Ovary (tissue), 7 donors: ENCODE measurements at regions not wholly inside any gene's neighbourhood (a gene's known extent, or its start where the extent isn't known, plus 50 kb on each side); places are given as distances from the start of the nearest gene placed in this dataset.

Source experiments
- DNase-seq, 5 donors: peaks; one replicate each; pipeline ENCODE4 v3.0.0-alpha.2; 2019 to 2020
- H3K27ac ChIP-seq, 2 donors: fragments of 200-600 bp; one replicate each; pipeline versions ENCODE4 v1.5.1 to v1.8.0; 2019 to 2022
- H3K27me3 ChIP-seq: fragments of 200-600 bp; one replicate; pipeline ENCODE4 v1.8.0; 2022
- H3K36me3 ChIP-seq: fragments of 200-600 bp; sonication (generic); one replicate; pipeline ENCODE4 v1.5.1; 2019
- H3K4me1 ChIP-seq: one replicate; pipeline ENCODE4 v1.8.1; 2013; ENCODE audit warnings: mild to moderate bottlenecking, moderate library complexity; ENCODE audit not compliant: insufficient read depth
- H3K4me3 ChIP-seq: fragments of 200-600 bp; sonication (generic); one replicate; pipeline ENCODE4 v1.5.1; 2017
- H3K9me3 ChIP-seq, 2 donors: fragments of 200-600 bp in 1 of 2; sonication (generic) in 1 of 2; one replicate each; pipeline versions ENCODE4 v1.5.1 to v1.8.1; 2013 to 2019; ENCODE audit warnings: mild to moderate bottlenecking in 1 of 2, moderate library complexity in 1 of 2
- EP300 ChIP-seq: sonication (generic); formaldehyde crosslinking; IDR thresholded peaks from one replicate; pipeline ENCODE4 v1.6.1; 2017; ENCODE audit warnings: antibody characterized with exemption
- POLR2A ChIP-seq: fragments of 450-650 bp; IDR thresholded peaks from one replicate; pipeline ENCODE4 v1.6.1; 2017; ENCODE audit warnings: antibody characterized with exemption, mild to moderate bottlenecking, moderate library complexity
- WGBS, 3 donors: extraction: QIAGEN DNeasy Blood & Tissue Kit in 1 of 3; methylation state at CpG; one replicate each; pipeline versions ENCODE4 v1.1.5 to v1.1.7; 2013 to 2017; 5-methylcytosine and 5-hydroxymethylcytosine counted together
- intact Hi-C, 4 donors: fragments of 100-400 bp; cut with DNase I; formaldehyde crosslinking; loops; one replicate each; pipeline versions ENCODE4 v1.11.0 to v1.15.1; 2022 to 2023
- TF ChIP-seq, protein P1 (sequence below), 3 donors: fragments of 450-650 bp in 2 of 3; fragments of 200-600 bp in 1 of 3; IDR thresholded peaks; one replicate each; pipeline versions ENCODE4 v1.5.1 to v1.8.0; 2016 to 2022; ENCODE audit warnings: antibody characterized with exemption in 3 of 3, mild to moderate bottlenecking in 1 of 3
- donor health status: DM: no; HTN: no; CAD: no; lungs with moderate emphysema.
- donor health status: DM: no; HTN: no; CAD: no.
- donor health status: Bipolar disorder and iron deficiency.
- donor health status: DM: no; HTN: no; CAD: no.
- donor health status: DM: yes; HTN: yes; CAD: no.

DNA sequence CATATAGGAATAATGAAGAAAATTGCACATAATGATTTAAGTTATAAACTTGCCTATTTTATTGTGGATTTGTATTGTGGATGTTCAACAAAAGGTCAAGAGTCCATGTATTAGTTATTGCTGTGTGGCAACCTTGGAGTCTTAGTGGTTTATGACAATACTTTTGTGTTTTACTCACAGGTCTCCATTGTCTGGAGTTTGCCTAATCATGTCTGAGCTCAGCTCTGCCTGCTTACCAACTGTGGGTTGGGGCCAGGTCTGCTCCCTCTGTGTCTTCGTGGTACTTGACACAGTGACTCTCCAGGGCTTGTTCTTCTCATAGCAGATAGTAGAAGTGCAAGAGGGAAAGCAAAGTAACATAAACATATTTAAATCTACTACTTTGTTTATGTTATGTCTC is 382.5 kb downstream of the CBLN2 start:
- no peak for TF ChIP-seq EP300
- no peak for TF ChIP-seq POLR2A
- TF ChIP-seq, protein P1, sequence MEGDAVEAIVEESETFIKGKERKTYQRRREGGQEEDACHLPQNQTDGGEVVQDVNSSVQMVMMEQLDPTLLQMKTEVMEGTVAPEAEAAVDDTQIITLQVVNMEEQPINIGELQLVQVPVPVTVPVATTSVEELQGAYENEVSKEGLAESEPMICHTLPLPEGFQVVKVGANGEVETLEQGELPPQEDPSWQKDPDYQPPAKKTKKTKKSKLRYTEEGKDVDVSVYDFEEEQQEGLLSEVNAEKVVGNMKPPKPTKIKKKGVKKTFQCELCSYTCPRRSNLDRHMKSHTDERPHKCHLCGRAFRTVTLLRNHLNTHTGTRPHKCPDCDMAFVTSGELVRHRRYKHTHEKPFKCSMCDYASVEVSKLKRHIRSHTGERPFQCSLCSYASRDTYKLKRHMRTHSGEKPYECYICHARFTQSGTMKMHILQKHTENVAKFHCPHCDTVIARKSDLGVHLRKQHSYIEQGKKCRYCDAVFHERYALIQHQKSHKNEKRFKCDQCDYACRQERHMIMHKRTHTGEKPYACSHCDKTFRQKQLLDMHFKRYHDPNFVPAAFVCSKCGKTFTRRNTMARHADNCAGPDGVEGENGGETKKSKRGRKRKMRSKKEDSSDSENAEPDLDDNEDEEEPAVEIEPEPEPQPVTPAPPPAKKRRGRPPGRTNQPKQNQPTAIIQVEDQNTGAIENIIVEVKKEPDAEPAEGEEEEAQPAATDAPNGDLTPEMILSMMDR (IDR thresholded peaks at IDR 0.05), result no peak
- H3K4me1 ChIP-seq, result no peaks in the 10 kb centered on the region
- no peaks in the 10 kb centered on the region for H3K27me3 ChIP-seq
- no peaks in the 10 kb centered on the region for H3K36me3 ChIP-seq
- WGBS, 3 donors, result 50 to 55% (median 53%) methylated on average over 1 of the region's 1 CpG
- intact Hi-C loops, result no loop called here
- no peak overlapping the region for H3K27ac ChIP-seq
- no peaks in the 10 kb centered on the region for H3K9me3 ChIP-seq
- DNase-seq, result no peak
- H3K4me3 ChIP-seq, result no peak overlapping the region

DNA sequence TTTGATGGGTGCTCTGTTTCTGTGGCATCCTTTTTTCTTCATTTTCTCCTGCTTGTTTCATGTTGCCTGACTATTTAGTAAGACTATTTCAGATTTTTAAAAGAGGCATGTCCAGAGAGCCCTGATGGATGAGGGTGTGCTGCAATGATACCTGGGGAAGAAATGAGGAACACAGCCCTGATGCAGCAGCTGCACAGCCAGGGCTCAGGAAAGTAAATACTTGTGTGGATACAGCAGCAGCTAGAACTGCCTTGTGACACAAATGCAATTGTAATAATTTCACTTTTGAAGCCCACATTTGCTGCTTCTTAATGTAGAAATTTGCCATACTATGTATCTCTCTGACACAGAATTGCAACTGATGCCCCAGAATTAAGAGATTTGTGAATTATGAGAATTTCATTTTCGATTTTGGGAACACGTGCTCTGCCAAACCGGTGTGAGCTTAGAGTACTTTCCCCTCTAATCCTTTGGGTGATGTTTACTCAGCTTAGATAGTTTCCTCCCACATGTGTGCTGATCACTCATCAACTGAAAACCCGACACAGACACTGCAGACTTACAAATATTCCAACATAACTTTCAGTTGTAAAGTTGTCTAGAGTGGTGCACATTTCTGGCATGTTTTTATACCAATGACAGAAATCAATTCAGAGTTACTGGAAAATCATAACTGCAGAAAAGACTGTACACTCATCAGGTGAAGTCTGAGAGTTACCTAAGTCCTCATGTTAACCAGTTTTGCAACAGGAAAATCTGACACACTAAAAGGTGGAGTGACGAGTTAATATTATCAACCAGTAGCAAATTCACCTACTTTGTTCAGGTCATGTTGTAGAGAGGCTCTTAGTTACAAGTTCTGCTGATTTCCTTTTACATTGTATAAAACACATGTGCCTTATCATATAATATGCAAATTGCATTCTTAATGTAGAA is 383.4 kb downstream of the CBLN2 start:
- Histone ChIP-seq H3K27ac (no peak overlapping the region), H3K4me3 (no peak overlapping the region), H3K27me3 (no peaks in the 10 kb centered on the region), H3K36me3 (no peaks in the 10 kb centered on the region), H3K4me1 (no peaks in the 10 kb centered on the region), H3K9me3 (no peaks in the 10 kb centered on the region)
- TF ChIP-seq, protein P1 (IDR thresholded peaks at IDR 0.05), result no peak
- TF ChIP-seq EP300 (no peak), POLR2A (no peak)
- 18 to 27% (median 19%) methylated on average over 5 of the region's 5 CpGs for WGBS, 3 donors
- no peak for DNase-seq
- intact Hi-C loops, result no loop called here

DNA sequence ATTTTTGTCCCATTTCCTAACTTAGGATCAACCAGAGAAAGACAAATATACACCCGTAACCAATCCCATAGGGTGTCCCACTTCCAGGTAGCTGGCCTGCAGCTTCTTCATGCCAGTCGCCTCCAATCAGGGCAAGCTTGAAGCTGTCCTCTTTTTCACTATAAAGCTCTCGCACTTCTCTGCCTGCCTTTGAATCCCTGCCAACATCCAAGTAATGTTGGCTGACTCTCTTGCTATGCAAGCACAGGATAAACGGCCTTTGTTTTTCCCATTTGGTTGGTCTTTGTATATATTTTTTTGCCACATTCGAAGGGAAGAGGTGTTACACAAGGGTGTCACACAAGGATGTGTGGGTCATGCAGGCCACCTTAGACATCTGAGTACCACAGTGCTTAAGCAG is 388.8 kb downstream of the CBLN2 start:
- Histone ChIP-seq H3K4me1 (no peaks in the 10 kb centered on the region), H3K27me3 (no peaks in the 10 kb centered on the region), H3K4me3 (no peak overlapping the region), H3K27ac (no peak overlapping the region), H3K36me3 (no peaks in the 10 kb centered on the region), H3K9me3 (no peaks in the 10 kb centered on the region)
- intact Hi-C loops, result no loop called here
- 26 to 32% (median 30%) methylated on average over 5 of the region's 5 CpGs for WGBS, 3 donors
- TF ChIP-seq, protein P1 (IDR thresholded peaks at IDR 0.05), result no peak
- TF ChIP-seq EP300 (no peak), POLR2A (no peak)
- no peak for DNase-seq

DNA sequence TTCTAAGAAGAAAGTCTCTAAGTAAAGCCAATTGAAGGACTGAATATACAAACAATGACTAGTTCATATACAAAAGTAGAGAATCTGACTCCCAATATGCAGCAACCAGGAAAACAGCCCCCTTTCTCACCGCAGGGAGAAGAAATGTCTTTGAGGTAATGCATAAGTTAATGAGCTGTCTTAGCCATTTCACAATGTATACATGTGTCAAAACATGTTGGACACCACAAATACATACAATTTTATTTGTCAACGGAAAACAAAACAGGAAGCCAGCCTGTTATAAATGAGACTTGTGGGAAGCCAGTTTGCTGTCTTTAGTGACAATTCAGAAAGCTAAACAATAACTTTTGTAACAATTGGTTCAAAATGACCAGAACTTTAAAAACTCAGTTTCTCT is 389.2 kb downstream of the CBLN2 start:
- Histone ChIP-seq H3K36me3 (no peaks in the 10 kb centered on the region), H3K27ac (no peak overlapping the region), H3K9me3 (no peaks in the 10 kb centered on the region), H3K4me1 (no peaks in the 10 kb centered on the region), H3K4me3 (no peak overlapping the region), H3K27me3 (no peaks in the 10 kb centered on the region)
- TF ChIP-seq EP300 (no peak), POLR2A (no peak)
- TF ChIP-seq, protein P1 (IDR thresholded peaks at IDR 0.05), result no peak
- intact Hi-C loops, result no loop called here
- no peak for DNase-seq
- 78 to 85% (median 81%) methylated on average over 2 of the region's 2 CpGs for WGBS, 3 donors
